ENCODE measurements at regions not wholly inside any gene's neighbourhood (a gene's known extent, or its start where the extent isn't known, plus 50 kb on each side); places are given as distances from the start of the nearest gene placed in this dataset.

GRCh38 chr10:52633266-52633665 is 139.3 kb downstream of the MBL2 start:
- TF ChIP-seq CTCF (IDR thresholded peaks at IDR 0.05 in 2 of 3, conservative IDR thresholded peaks at IDR 0.05 in 1 of 3; ENCODE audit: borderline replicate concordance in 1 of 3, insufficient read depth in 1 of 3, low read depth in 2 of 3, low read length in 2 of 3): no peak
- TF ChIP-seq EZH2 (IDR thresholded peaks at IDR 0.05): no peak
- no peak for TF ChIP-seq POLR2AphosphoS5 (IDR thresholded peaks at IDR 0.05; ENCODE audit: low read depth, low read length)
- no peak for TF ChIP-seq ELF1 (IDR thresholded peaks at IDR 0.05; ENCODE audit: borderline replicate concordance, low read depth)
- no peak for TF ChIP-seq POLR2A (IDR thresholded peaks at IDR 0.05; ENCODE audit: borderline replicate concordance, extremely low read depth, insufficient read depth, insufficient read length)
- no peak for TF ChIP-seq EZH2phosphoT487 (IDR thresholded peaks at IDR 0.05; ENCODE audit: borderline replicate concordance)
- TF ChIP-seq REST (IDR thresholded peaks at IDR 0.05; ENCODE audit: low read depth): no peak
- no peak for TF ChIP-seq TCF7L2 (IDR thresholded peaks at IDR 0.05; ENCODE audit: borderline replicate concordance, extremely low read depth, insufficient read depth, insufficient read length)
- no peak for TF ChIP-seq ATF3 (IDR thresholded peaks at IDR 0.05)
- no peak for TF ChIP-seq MAX (IDR thresholded peaks at IDR 0.05)
- no peak for TF ChIP-seq ZFX (IDR thresholded peaks at IDR 0.05)
- TF ChIP-seq RAD21 (IDR thresholded peaks at IDR 0.05; ENCODE audit: low read depth): no peak

Data from HCT116 (cell line).